Osteocyte (in vitro differentiated cells): ENCODE measurements at regions not wholly inside any gene's neighbourhood (a gene's known extent, or its start where the extent isn't known, plus 50 kb on each side); places are given as distances from the start of the nearest gene placed in this dataset.

ENCODE experiments used
- DNase-seq: peaks from one replicate; pipeline ENCODE4 v3.0.0; 2021; ENCODE audit warnings: mixed read lengths; ENCODE audit not compliant: unreplicated experiment; ENCODE audit errors: extremely low spot score
- H3K27ac Mint-ChIP-seq: one replicate; pipeline ENCODE4 v1.8.0; 2021; ENCODE audit warnings: mild to moderate bottlenecking, mixed read lengths; ENCODE audit not compliant: unreplicated experiment
- H3K27me3 Mint-ChIP-seq: one replicate; pipeline ENCODE4 v1.8.0; 2021; ENCODE audit warnings: mixed read lengths; ENCODE audit not compliant: unreplicated experiment
- H3K36me3 Mint-ChIP-seq: one replicate; pipeline ENCODE4 v1.8.0; 2021; ENCODE audit warnings: mixed read lengths; ENCODE audit not compliant: unreplicated experiment
- H3K4me1 Mint-ChIP-seq: one replicate; pipeline ENCODE4 v1.8.0; 2021; ENCODE audit warnings: mixed read lengths; ENCODE audit not compliant: unreplicated experiment
- H3K4me3 Mint-ChIP-seq: one replicate; pipeline ENCODE4 v1.8.0; 2021; ENCODE audit warnings: mild to moderate bottlenecking, moderate library complexity, mixed read lengths; ENCODE audit not compliant: unreplicated experiment
- H3K9me3 Mint-ChIP-seq: one replicate; pipeline ENCODE4 v1.8.0; 2021; ENCODE audit warnings: mixed read lengths; ENCODE audit not compliant: unreplicated experiment
- CTCF ChIP-seq: fragments of 200-600 bp; sonication (generic); IDR thresholded peaks from 2 replicates; pipeline ENCODE4 v1.5.0; 2021; ENCODE audit warnings: antibody characterized with exemption, mild to moderate bottlenecking, moderate library complexity

- Mint-ChIP-seq H3K36me3 (no peaks in the 10 kb centered on the region), H3K4me1 (no peaks in the 10 kb centered on the region), H3K27ac (no peak overlapping the region), H3K4me3 (no peak overlapping the region), H3K9me3 (no peaks in the 10 kb centered on the region), H3K27me3 (peaks cover 8% of the 10 kb centered on the region)
- DNase-seq = no peak
- no peak for TF ChIP-seq CTCF
Measured at GRCh38 chr3:176302271-176302670, 895.0 kb downstream of the TBL1XR1 start.

DNA sequence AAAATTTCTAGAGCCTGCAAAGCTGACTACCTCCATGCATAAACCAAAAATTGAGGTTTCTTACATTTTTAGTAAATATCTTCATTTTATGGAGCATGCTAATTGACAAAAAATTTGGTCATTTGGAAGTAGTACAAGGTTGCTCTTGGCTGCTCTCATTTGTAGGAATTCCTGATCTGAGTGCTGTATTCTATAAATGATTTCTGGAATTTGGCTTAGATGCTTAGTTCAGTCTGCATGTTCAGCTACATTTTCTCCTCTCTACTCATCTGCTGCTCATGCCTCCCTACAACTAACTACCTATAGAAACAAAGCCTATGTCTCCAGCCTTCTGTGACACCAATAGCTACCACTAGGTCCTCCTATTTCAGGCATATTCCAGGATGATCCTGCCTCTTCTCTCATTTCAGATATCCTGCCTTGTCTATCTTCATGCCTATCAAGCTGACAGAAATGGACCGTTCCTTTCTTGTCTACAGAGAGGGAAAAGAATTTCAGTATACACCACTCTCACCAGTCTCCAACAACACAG, 901.1 kb downstream of the TBL1XR1 start:
- peaks cover 14% of the 10 kb centered on the region for H3K9me3 Mint-ChIP-seq
- TF ChIP-seq CTCF = no peak
- H3K27me3 Mint-ChIP-seq = peaks cover 2% of the 10 kb centered on the region
- no peak overlapping the region for H3K27ac Mint-ChIP-seq
- DNase-seq = no peak
- H3K36me3 Mint-ChIP-seq = peaks cover 5% of the 10 kb centered on the region
- H3K4me1 Mint-ChIP-seq = peaks cover 10% of the 10 kb centered on the region
- H3K4me3 Mint-ChIP-seq = no peak overlapping the region

DNA sequence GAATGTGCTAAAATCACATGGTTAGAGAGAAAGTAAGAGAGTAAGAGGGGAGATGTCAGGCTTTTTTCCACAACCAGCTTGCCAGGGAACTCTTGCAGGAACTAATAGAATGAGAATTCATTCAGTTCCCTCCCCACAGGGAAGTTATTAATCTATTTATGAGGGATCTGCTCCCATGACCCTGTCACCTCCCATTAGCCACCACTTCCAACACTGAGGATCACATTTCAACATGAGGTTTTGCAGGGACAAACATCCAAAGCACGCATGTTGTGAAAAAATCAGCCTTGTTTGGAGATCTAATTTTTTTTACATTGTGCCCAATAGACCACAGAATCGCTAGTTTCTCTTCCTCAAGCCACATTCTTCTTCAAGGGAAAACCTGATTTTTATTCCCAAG, 904.0 kb downstream of the TBL1XR1 start:
- peaks cover 2% of the 10 kb centered on the region for H3K27me3 Mint-ChIP-seq
- peaks cover 10% of the 10 kb centered on the region for H3K4me1 Mint-ChIP-seq
- H3K27ac Mint-ChIP-seq = no peak overlapping the region
- H3K4me3 Mint-ChIP-seq = no peak overlapping the region
- H3K36me3 Mint-ChIP-seq = peaks cover 5% of the 10 kb centered on the region
- peaks cover 14% of the 10 kb centered on the region for H3K9me3 Mint-ChIP-seq
- TF ChIP-seq CTCF = no peak
- DNase-seq = no peak

DNA sequence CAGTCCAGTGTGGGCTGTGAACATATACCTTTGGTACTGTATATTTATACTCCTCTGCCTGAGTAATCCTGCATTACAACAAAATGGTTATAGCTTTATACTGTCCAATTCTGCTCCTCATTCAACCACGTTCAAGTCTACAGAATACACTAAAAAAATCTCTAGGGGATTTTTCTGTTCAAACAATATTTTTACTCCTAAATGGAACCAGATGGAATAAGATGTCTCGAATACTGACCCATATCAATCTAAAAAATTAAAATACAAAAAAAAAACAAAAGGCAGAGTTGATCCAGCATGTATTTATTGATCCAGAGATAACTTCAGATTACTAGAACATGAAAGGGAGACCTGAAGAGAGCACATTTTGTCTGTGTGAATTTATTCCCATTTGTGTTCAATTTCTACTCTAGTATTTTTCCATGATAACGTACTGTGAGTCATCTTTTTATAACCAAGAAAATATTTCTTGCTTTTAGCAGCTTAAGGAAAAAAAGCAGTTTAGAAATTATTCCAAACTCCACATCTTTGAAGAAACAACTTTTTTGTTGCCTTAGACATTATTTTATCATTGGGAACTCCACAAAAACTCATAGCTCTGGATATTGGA, 910.7 kb downstream of the TBL1XR1 start:
- H3K27ac Mint-ChIP-seq = peak overlapping the region; percentile 79
- H3K36me3 Mint-ChIP-seq = no peaks in the 10 kb centered on the region
- peak overlapping the region; percentile 2 for H3K4me3 Mint-ChIP-seq
- DNase-seq = no peak
- H3K27me3 Mint-ChIP-seq = no peaks in the 10 kb centered on the region
- H3K4me1 Mint-ChIP-seq = peaks cover 17% of the 10 kb centered on the region
- H3K9me3 Mint-ChIP-seq = no peaks in the 10 kb centered on the region
- TF ChIP-seq CTCF = no peak

- Mint-ChIP-seq H3K27me3 (peaks cover 11% of the 10 kb centered on the region), H3K4me1 (no peaks in the 10 kb centered on the region), H3K27ac (no peak overlapping the region), H3K36me3 (no peaks in the 10 kb centered on the region), H3K9me3 (no peaks in the 10 kb centered on the region), H3K4me3 (no peak overlapping the region)
- no peak for DNase-seq
- TF ChIP-seq CTCF = no peak
Measured at GRCh38 chr3:176275538-176275937, 921.7 kb downstream of the TBL1XR1 start.
